ENCODE measurements at regions not wholly inside any gene's neighbourhood (a gene's known extent, or its start where the extent isn't known, plus 50 kb on each side); places are given as distances from the start of the nearest gene placed in this dataset.

- no peak for DNase-seq
- no peaks in the 10 kb centered on the region for H3K4me1 ChIP-seq (ENCODE audit: insufficient read depth)
- no peak overlapping the region for H3K4me3 ChIP-seq
- 83 to 98% (median 94%) methylated on average over 1 of the region's 1 CpG for WGBS, 3 donors
- intact Hi-C loops (cut with DNase I) = no loop called here
- TF ChIP-seq EP300 (IDR thresholded peaks at IDR 0.05) (no peak), POLR2A (IDR thresholded peaks at IDR 0.05) (no peak), CTCF (IDR thresholded peaks at IDR 0.05) (no peak)
- H3K27ac ChIP-seq = no peak overlapping the region
- no peaks in the 10 kb centered on the region for H3K27me3 ChIP-seq
- no peaks in the 10 kb centered on the region for H3K9me3 ChIP-seq
- H3K36me3 ChIP-seq = no peaks in the 10 kb centered on the region
Observed at GRCh38 chr5:101894985-101895384, 401.1 kb downstream of the SLCO4C1 start.

- Histone ChIP-seq H3K27ac (no peak overlapping the region), H3K36me3 (no peaks in the 10 kb centered on the region), H3K4me3 (no peak overlapping the region), H3K27me3 (no peaks in the 10 kb centered on the region), H3K4me1 (ENCODE audit: insufficient read depth) (no peaks in the 10 kb centered on the region), H3K9me3 (no peaks in the 10 kb centered on the region)
- 34 to 44% (median 36%) methylated on average over 2 of the region's 2 CpGs for WGBS, 3 donors
- intact Hi-C loops (cut with DNase I) = no loop called here
- TF ChIP-seq CTCF (IDR thresholded peaks at IDR 0.05) (no peak), POLR2A (IDR thresholded peaks at IDR 0.05) (no peak), EP300 (IDR thresholded peaks at IDR 0.05) (no peak)
- DNase-seq = no peak
Observed at GRCh38 chr5:101878190-101878589, 417.9 kb downstream of the SLCO4C1 start.

GRCh38 chr5:101877451-101877850 is 418.6 kb downstream of the SLCO4C1 start:
- no peaks in the 10 kb centered on the region for H3K27me3 ChIP-seq
- intact Hi-C loops (cut with DNase I) = no loop called here
- H3K36me3 ChIP-seq = no peaks in the 10 kb centered on the region
- no peak overlapping the region for H3K4me3 ChIP-seq
- TF ChIP-seq EP300 (IDR thresholded peaks at IDR 0.05) (no peak), POLR2A (IDR thresholded peaks at IDR 0.05) (no peak)
- H3K4me1 ChIP-seq (ENCODE audit: insufficient read depth) = no peaks in the 10 kb centered on the region
- no peak for DNase-seq
- H3K27ac ChIP-seq = no peak overlapping the region
- WGBS, 3 donors = 54 to 68% (median 59%) methylated on average over 1 of the region's 1 CpG
- no peaks in the 10 kb centered on the region for H3K9me3 ChIP-seq

GRCh38 chr5:101866473-101866872 is 429.6 kb downstream of the SLCO4C1 start:
- intact Hi-C loops (cut with DNase I) = no loop called here
- Histone ChIP-seq H3K27ac (no peak overlapping the region), H3K4me3 (no peak overlapping the region), H3K4me1 (ENCODE audit: insufficient read depth) (no peaks in the 10 kb centered on the region), H3K27me3 (no peaks in the 10 kb centered on the region), H3K36me3 (no peaks in the 10 kb centered on the region), H3K9me3 (no peaks in the 10 kb centered on the region)
- no peak for DNase-seq
- TF ChIP-seq POLR2A (IDR thresholded peaks at IDR 0.05) (no peak), CTCF (IDR thresholded peaks at IDR 0.05) (no peak), EP300 (IDR thresholded peaks at IDR 0.05) (no peak)
- WGBS, 3 donors = 85 to 88% (median 87%) methylated on average over 1 of the region's 1 CpG

GRCh38 chr5:101860563-101860962 is 435.5 kb downstream of the SLCO4C1 start:
- TF ChIP-seq POLR2A (IDR thresholded peaks at IDR 0.05) (no peak), EP300 (IDR thresholded peaks at IDR 0.05) (no peak), CTCF (IDR thresholded peaks at IDR 0.05) (no peak)
- H3K36me3 ChIP-seq = no peaks in the 10 kb centered on the region
- no peaks in the 10 kb centered on the region for H3K9me3 ChIP-seq
- intact Hi-C loops (cut with DNase I) = no loop called here
- DNase-seq = no peak
- H3K27me3 ChIP-seq = no peaks in the 10 kb centered on the region
- WGBS, 3 donors = 78 to 90% (median 79%) methylated on average over 6 of the region's 6 CpGs
- no peak overlapping the region for H3K4me3 ChIP-seq
- H3K27ac ChIP-seq = no peak overlapping the region
- H3K4me1 ChIP-seq (ENCODE audit: insufficient read depth) = no peaks in the 10 kb centered on the region
